ENCODE measurements at regions not wholly inside any gene's neighbourhood (a gene's known extent, or its start where the extent isn't known, plus 50 kb on each side); places are given as distances from the start of the nearest gene placed in this dataset.

DNA sequence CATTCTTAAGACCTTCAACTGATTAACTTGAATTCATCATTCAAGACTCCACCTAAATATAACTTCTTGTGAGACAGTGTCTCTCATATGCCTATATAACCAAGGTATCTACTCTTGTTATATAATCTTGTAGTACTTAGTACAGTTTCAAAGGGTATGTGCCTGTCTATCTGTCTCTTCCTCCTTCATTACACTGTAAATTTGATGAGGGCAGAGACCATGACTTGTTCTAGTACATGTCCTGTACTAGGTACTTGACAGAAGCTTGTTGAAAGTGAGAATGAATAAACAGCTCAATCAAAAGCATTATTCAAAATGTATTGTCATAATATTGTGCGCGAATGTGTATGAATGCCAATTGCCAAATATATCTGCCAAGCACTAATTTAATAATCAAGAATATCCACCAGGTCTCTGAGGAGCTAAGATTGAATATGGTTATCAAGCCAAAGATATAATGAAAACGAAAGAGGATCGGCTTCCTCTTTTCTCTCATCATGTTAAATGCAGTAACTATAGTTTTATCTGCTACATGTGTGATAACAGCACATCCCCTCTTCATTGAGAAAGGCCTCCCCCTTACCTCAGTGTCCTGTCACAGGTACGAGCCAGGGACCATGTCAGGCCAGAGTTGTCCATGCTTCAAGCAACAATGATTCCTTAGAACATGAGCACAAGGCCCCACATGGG, 117.3 kb downstream of the UCHL5 start:
- no peak for DNase-seq (ENCODE audit: low read depth, low spot score)
- H3K27ac ChIP-seq, result no peak overlapping the region

GRCh38 chr1:192943108-192943507, 116.1 kb downstream of the UCHL5 start:
- no peak for DNase-seq (ENCODE audit: low read depth, low spot score)
- H3K27ac ChIP-seq, result no peak overlapping the region

DNA sequence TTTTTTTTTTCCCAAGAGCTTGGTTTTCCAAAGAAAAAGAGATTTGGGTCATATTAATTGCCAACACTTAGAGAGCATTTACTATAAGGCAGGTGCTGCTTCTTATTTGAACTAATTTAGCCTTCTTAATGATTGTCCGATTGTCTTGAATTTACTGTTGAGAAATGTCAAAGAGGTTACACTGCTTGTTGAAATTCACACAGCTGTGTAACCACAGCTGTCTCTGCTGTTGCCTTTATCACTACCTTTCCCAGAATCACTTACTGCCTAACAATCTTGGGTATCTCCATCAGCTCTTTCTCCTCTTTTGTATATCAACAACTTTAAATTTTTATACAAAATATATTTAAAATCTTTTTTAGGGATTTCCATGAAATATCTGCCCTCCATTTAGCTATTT, 115.6 kb downstream of the UCHL5 start:
- no peak for DNase-seq (ENCODE audit: low read depth, low spot score)
- H3K27ac ChIP-seq, result no peak overlapping the region

- no peak for DNase-seq (ENCODE audit: low read depth, low spot score)
- no peak overlapping the region for H3K27ac ChIP-seq
These were observed 113.6 kb downstream of the UCHL5 start for GRCh38 chr1:192945390-192946130.

- no peak for DNase-seq (ENCODE audit: low read depth, low spot score)
- no peak overlapping the region for H3K27ac ChIP-seq
These were observed 109.4 kb downstream of the UCHL5 start for GRCh38 chr1:192949783-192950182.

DNA sequence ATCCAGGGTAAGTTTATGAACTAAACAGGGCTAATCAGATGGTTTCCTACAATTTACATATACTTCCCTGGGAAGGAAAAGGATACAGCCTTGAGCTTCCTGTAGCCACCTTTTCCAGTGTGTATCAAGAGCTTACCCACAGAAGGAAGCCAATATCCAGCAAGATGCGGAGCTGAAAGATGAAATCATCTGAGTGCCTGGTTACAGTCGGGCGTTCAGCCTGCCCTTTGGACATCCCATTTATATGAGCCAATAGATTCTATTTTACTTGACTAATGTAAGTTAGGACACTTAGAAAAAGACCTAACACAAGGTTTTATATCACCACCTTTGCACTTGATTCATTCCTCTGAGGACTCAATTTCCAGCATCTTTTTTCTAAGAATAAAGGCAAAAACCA, 108.2 kb downstream of the UCHL5 start:
- no peak overlapping the region for H3K27ac ChIP-seq
- DNase-seq (ENCODE audit: low read depth, low spot score), result no peak

GRCh38 chr1:192951691-192952460, 107.3 kb downstream of the UCHL5 start:
- peak; percentile 36 for DNase-seq (ENCODE audit: low read depth, low spot score)
- H3K27ac ChIP-seq, result peak overlapping the region; percentile 37

GRCh38 chr1:192952646-192953045, 106.5 kb downstream of the UCHL5 start:
- DNase-seq (ENCODE audit: low read depth, low spot score), result no peak
- peak overlapping the region; percentile 37 for H3K27ac ChIP-seq

DNA sequence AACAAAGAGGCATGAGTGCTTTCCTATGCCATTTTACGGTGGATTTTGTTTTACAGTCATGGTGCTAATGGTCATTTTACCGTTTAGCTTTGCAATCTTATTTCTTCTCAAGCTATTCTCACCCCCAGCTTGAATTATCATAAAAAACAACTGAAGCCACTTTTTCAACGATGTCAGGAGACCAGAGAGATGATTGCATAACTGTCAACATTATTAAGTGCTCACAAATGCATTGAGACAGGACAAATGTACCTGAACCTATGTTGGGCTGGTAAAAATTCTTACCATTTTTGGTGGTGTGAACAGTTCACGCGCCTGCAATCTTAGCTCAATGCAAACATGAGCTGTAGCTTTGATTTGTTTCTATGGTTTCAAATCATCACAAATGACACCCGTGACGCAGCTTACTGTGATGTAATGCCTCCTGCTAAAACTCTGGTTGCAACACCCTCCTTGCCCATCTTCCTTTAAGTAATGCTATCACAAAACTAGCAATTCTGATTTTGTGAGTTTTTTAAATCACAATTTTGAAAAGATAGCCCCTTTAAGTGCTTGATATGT, 104.4 kb downstream of the UCHL5 start:
- DNase-seq (ENCODE audit: low read depth, low spot score), result no peak
- no peak overlapping the region for H3K27ac ChIP-seq

- H3K27ac ChIP-seq, result no peak overlapping the region
- no peak for DNase-seq (ENCODE audit: low read depth, low spot score)
These were observed 100.8 kb downstream of the UCHL5 start for GRCh38 chr1:192958350-192958749.

DNA sequence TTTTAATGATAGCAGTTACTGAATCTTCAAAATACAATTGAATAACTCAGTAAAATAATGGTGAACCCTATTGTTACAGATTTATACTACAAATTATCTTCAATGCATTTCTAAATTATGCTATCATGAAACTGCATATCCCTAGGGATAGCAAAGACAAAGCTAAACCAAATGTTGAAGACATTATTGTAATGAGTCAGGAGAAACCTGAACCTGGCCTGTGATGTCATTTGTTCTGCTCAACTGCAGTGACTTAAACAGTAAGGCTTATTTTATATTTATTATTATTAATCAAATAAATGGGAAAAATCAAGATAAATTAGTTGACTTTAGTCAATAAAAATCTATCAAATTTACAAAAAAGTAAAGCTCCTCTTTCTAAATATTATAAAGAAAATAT, 100.3 kb downstream of the UCHL5 start:
- H3K27ac ChIP-seq, result no peak overlapping the region
- DNase-seq (ENCODE audit: low read depth, low spot score), result no peak

- DNase-seq (ENCODE audit: low read depth, low spot score), result no peak
- no peak overlapping the region for H3K27ac ChIP-seq
These were observed 99.4 kb downstream of the UCHL5 start for GRCh38 chr1:192959657-192960186.

All from epithelial cell of prostate (primary cell).